ENCODE measurements at regions not wholly inside any gene's neighbourhood (a gene's known extent, or its start where the extent isn't known, plus 50 kb on each side); places are given as distances from the start of the nearest gene placed in this dataset.

- no peak for TF ChIP-seq CTCF (IDR thresholded peaks at IDR 0.05)
- no peaks in the 10 kb centered on the region for H3K36me3 Mint-ChIP-seq (ENCODE audit: low read depth)
- ATAC-seq (no peak), DNase-seq (no peak)
- ChIA-PET POLR2A (no interaction called here), CTCF (no interaction called here)
- no peaks in the 10 kb centered on the region for H3K27me3 Mint-ChIP-seq
- peaks cover 6% of the 10 kb centered on the region for H3K9me3 Mint-ChIP-seq
- H3K4me3 Mint-ChIP-seq = no peak overlapping the region
- no peak overlapping the region for H3K27ac Mint-ChIP-seq
- H3K4me1 Mint-ChIP-seq (ENCODE audit: low read depth) = no peaks in the 10 kb centered on the region
- intact Hi-C loops (cut with micrococcal nuclease) = no loop called here
Observed at GRCh38 chr10:10259013-10259412, 758.7 kb upstream of the CELF2 start.

GRCh38 chr10:10270126-10271050, 747.3 kb upstream of the CELF2 start:
- Mint-ChIP-seq H3K27me3 (no peaks in the 10 kb centered on the region), H3K4me1 (ENCODE audit: low read depth) (no peaks in the 10 kb centered on the region), H3K4me3 (no peak overlapping the region), H3K9me3 (no peaks in the 10 kb centered on the region), H3K36me3 (ENCODE audit: low read depth) (no peaks in the 10 kb centered on the region), H3K27ac (no peak overlapping the region)
- CTCF ChIA-PET = no interaction called here
- TF ChIP-seq CTCF (IDR thresholded peaks at IDR 0.05) = no peak
- intact Hi-C loops (cut with micrococcal nuclease) = no loop called here
- POLR2A ChIA-PET = no interaction called here
- ATAC-seq (no peak), DNase-seq (no peak)

- Mint-ChIP-seq H3K4me3 (no peak overlapping the region), H3K4me1 (ENCODE audit: low read depth) (no peaks in the 10 kb centered on the region), H3K9me3 (no peaks in the 10 kb centered on the region), H3K27ac (no peak overlapping the region), H3K27me3 (no peaks in the 10 kb centered on the region), H3K36me3 (ENCODE audit: low read depth) (no peaks in the 10 kb centered on the region)
- DNase-seq = no peak
- intact Hi-C loops (cut with micrococcal nuclease) = no loop called here
- ATAC-seq = no peak
- ChIA-PET POLR2A (no interaction called here), CTCF (no interaction called here)
- no peak for TF ChIP-seq CTCF (IDR thresholded peaks at IDR 0.05)
Observed at GRCh38 chr10:10271639-10272192, 746.0 kb upstream of the CELF2 start.

- Mint-ChIP-seq H3K4me3 (no peak overlapping the region), H3K4me1 (ENCODE audit: low read depth) (no peaks in the 10 kb centered on the region), H3K27ac (no peak overlapping the region), H3K27me3 (no peaks in the 10 kb centered on the region), H3K36me3 (ENCODE audit: low read depth) (no peaks in the 10 kb centered on the region), H3K9me3 (no peaks in the 10 kb centered on the region)
- intact Hi-C loops (cut with micrococcal nuclease) = no loop called here
- POLR2A ChIA-PET = no interaction called here
- CTCF ChIA-PET = no interaction called here
- TF ChIP-seq CTCF (IDR thresholded peaks at IDR 0.05) = no peak
- ATAC-seq (no peak), DNase-seq (no peak)
Observed at GRCh38 chr10:10273661-10274060, 744.0 kb upstream of the CELF2 start.

GRCh38 chr10:10279906-10280305, 737.8 kb upstream of the CELF2 start:
- H3K27ac Mint-ChIP-seq = no peak overlapping the region
- no peaks in the 10 kb centered on the region for H3K9me3 Mint-ChIP-seq
- no peak overlapping the region for H3K4me3 Mint-ChIP-seq
- ATAC-seq (no peak), DNase-seq (no peak)
- no peaks in the 10 kb centered on the region for H3K4me1 Mint-ChIP-seq (ENCODE audit: low read depth)
- TF ChIP-seq CTCF (IDR thresholded peaks at IDR 0.05) = no peak
- no peaks in the 10 kb centered on the region for H3K36me3 Mint-ChIP-seq (ENCODE audit: low read depth)
- ChIA-PET POLR2A (interaction anchor here (0.6 kb wide), 1 partner anchor 511 kb away, joined by 3 read pairs; no protein-coding TSS in a partner anchor), CTCF (no interaction called here)
- no peaks in the 10 kb centered on the region for H3K27me3 Mint-ChIP-seq
- intact Hi-C loops (cut with micrococcal nuclease) = no loop called here

Measured in activated CD8-positive, alpha-beta T cell treated with anti-CD3 and anti-CD28 coated beads for 36 hours (primary cell).